HAP-1 (cell line): ENCODE measurements at regions not wholly inside any gene's neighbourhood (a gene's known extent, or its start where the extent isn't known, plus 50 kb on each side); places are given as distances from the start of the nearest gene placed in this dataset.

Experiments
- DNase-seq, 2 experiments: peaks; one replicate each; pipeline ENCODE4 v3.0.0-alpha.2; 2016 to 2020; ENCODE audit warnings: low spot score in 2 of 2
- H3K27me3 ChIP-seq: fragments of 250-450 bp; sonication (Bioruptor Pico); 2 replicates; pipeline ENCODE4 v1.5.1; 2020; ENCODE audit warnings: low read depth, mild to moderate bottlenecking, moderate library complexity
- H3K36me3 ChIP-seq: fragments of 250-450 bp; sonication (Bioruptor Pico); replicated peaks from 2 replicates; pipeline ENCODE4 v1.5.1; 2020; ENCODE audit warnings: mild to moderate bottlenecking
- H3K4me1 ChIP-seq: fragments of 250-450 bp; sonication (Bioruptor Pico); 2 replicates; pipeline ENCODE4 v1.5.1; 2020; ENCODE audit warnings: mild to moderate bottlenecking
- H3K4me3 ChIP-seq: fragments of 250-450 bp; sonication (Bioruptor Pico); 2 replicates; pipeline ENCODE4 v1.5.1; 2020; ENCODE audit warnings: mild to moderate bottlenecking, moderate library complexity
- H3K9me3 ChIP-seq: fragments of 250-450 bp; sonication (Bioruptor Pico); 2 replicates; pipeline ENCODE4 v1.5.1; 2020; ENCODE audit warnings: mild to moderate bottlenecking, moderate library complexity
- in situ Hi-C: fragments of 300-500 bp; cut with MboI; formaldehyde crosslinking; loops from 3 replicates; pipeline ENCODE4 v1.14.3; 2020; ENCODE audit warnings: low sequenced_read_pairs, inconsistent platforms, mixed read lengths

DNA sequence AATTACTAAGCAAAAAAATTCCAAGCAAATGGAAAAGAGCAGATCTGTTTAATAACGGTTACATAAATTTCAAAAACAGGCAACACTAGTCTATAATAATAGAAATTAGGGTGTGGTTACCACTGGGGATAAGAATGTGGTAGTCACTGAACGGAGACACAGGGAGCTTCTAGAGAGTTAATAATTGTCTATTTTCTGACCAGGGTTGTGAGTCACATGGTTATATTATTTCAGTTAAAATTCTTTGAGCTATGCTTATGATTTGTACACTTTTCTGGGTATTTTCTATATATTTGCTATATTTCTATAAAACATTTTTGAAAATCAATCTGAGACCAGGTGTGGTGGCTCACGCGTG, 433.9 kb upstream of the MAF start:
- Histone ChIP-seq H3K27me3 (no peaks in the 10 kb centered on the region), H3K36me3 (no peaks in the 10 kb centered on the region), H3K4me1 (peaks cover 8% of the 10 kb centered on the region), H3K9me3 (no peaks in the 10 kb centered on the region), H3K4me3 (no peak overlapping the region)
- DNase-seq = no peak
- in situ Hi-C loops = no loop called here

DNA sequence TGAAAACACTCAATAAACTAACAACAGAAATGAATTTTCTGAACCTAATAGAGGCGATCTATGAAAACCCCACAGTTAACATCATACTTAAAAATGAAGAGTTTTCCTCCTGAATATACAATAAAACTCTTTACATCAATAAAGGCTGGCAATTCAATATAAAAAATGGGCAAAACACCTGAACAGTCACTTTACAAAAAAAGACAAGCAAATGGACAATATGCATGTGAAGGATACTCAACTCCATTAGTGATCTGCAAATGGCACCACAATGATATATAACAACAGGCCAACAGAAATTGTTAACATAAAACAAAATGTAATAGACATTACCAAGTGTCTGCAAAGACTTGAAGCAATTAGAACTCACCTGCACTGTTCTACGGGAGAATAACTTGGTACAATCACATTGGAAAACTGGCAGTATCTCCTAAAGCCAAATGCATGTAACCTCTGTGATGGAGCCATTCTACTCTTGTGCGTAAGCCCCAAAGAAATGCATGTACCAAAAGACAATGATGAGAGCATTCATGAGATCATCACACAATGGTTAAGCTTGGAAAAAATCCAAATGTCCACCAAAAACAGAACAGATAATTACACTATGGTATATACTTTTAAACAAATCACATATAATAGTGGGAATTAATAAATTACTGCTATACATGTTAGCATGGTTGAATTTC, 433.4 kb upstream of the MAF start:
- Histone ChIP-seq H3K27me3 (no peaks in the 10 kb centered on the region), H3K4me3 (no peak overlapping the region), H3K4me1 (peaks cover 12% of the 10 kb centered on the region), H3K9me3 (no peaks in the 10 kb centered on the region), H3K36me3 (no peaks in the 10 kb centered on the region)
- in situ Hi-C loops = no loop called here
- no peak for DNase-seq

- H3K27me3 ChIP-seq = no peaks in the 10 kb centered on the region
- in situ Hi-C loops = no loop called here
- H3K9me3 ChIP-seq = no peaks in the 10 kb centered on the region
- peaks cover 28% of the 10 kb centered on the region for H3K4me1 ChIP-seq
- no peak overlapping the region for H3K4me3 ChIP-seq
- no peaks in the 10 kb centered on the region for H3K36me3 ChIP-seq
- no peak for DNase-seq
Observed at GRCh38 chr16:80029761-80030481, 429.4 kb upstream of the MAF start.

GRCh38 chr16:80029381-80029630, 428.8 kb upstream of the MAF start:
- Histone ChIP-seq H3K9me3 (no peaks in the 10 kb centered on the region), H3K4me1 (peaks cover 28% of the 10 kb centered on the region), H3K36me3 (no peaks in the 10 kb centered on the region), H3K4me3 (no peak overlapping the region), H3K27me3 (no peaks in the 10 kb centered on the region)
- in situ Hi-C loops = no loop called here
- DNase-seq = no peak

DNA sequence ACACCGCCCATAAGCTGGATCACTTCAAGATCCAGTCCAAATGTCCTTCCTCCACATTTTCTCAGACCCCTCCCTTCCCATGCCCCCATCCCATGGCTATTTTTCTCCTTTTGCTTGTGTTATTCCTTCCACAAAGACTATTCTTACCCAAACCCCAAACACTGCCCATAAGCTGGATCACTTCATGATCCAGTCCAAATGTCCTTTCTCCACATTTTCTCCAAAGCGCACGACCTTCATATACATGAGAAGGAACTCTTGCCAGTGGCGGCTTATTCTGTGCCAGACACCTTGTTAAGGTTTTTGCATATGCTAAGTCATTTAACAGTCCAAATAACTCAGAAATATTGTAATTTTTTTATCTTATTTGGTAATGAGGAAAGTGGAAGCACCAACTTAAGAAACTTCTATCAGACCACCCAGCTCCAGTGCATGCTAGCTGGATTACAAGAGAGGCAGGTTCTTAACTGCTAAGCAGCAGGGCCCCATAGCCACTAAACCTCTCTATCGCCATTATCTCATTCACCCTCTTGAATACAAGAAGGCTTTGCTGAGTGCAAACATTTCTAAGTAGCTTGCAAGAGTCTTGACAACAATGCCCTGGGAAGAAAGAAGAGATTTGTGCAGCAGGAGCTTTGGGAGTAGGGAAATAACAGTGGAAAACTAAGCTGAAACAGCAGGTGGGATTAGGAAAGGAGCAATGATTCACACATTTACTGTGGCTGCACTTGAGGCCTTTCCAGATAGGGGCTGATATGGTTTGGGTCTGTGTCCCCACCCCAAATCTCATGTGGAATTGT, 428.2 kb upstream of the MAF start:
- DNase-seq = peak; percentile 75 to 89
- Histone ChIP-seq H3K9me3 (no peaks in the 10 kb centered on the region), H3K4me1 (peaks cover 28% of the 10 kb centered on the region), H3K27me3 (no peaks in the 10 kb centered on the region), H3K4me3 (no peak overlapping the region), H3K36me3 (no peaks in the 10 kb centered on the region)
- in situ Hi-C loops = no loop called here

- H3K27me3 ChIP-seq = no peaks in the 10 kb centered on the region
- H3K4me3 ChIP-seq = no peak overlapping the region
- H3K9me3 ChIP-seq = no peaks in the 10 kb centered on the region
- in situ Hi-C loops = no loop called here
- H3K4me1 ChIP-seq = peaks cover 28% of the 10 kb centered on the region
- H3K36me3 ChIP-seq = no peaks in the 10 kb centered on the region
- peak; percentile 78 to 89 for DNase-seq
Observed at GRCh38 chr16:80027007-80027965, 426.7 kb upstream of the MAF start.

GRCh38 chr16:80025236-80025635, 424.7 kb upstream of the MAF start:
- DNase-seq = no peak
- Histone ChIP-seq H3K4me1 (peaks cover 28% of the 10 kb centered on the region), H3K36me3 (no peaks in the 10 kb centered on the region), H3K27me3 (no peaks in the 10 kb centered on the region), H3K4me3 (no peak overlapping the region), H3K9me3 (no peaks in the 10 kb centered on the region)
- in situ Hi-C loops = no loop called here

DNA sequence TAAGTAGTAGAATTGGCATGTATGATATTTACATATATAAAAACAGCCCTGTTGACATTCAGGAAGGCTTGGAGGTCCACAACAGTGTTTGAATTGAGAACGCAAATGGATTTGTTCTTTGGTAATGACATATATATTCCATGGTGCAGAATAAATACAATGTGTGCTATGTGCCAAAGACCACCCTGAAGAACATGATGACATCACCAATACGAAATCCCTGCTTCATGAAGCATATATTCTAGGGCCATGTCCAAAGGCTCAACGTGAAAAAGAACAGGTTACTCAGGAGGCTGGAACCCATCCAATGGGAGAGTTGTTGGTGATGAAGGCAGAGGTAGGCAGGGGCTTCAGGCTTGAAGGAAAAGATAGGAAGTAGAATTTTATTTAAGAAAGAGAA, 423.9 kb upstream of the MAF start:
- Histone ChIP-seq H3K36me3 (no peaks in the 10 kb centered on the region), H3K4me1 (peaks cover 20% of the 10 kb centered on the region), H3K4me3 (no peak overlapping the region), H3K9me3 (no peaks in the 10 kb centered on the region), H3K27me3 (no peaks in the 10 kb centered on the region)
- no peak for DNase-seq
- in situ Hi-C loops = no loop called here

DNA sequence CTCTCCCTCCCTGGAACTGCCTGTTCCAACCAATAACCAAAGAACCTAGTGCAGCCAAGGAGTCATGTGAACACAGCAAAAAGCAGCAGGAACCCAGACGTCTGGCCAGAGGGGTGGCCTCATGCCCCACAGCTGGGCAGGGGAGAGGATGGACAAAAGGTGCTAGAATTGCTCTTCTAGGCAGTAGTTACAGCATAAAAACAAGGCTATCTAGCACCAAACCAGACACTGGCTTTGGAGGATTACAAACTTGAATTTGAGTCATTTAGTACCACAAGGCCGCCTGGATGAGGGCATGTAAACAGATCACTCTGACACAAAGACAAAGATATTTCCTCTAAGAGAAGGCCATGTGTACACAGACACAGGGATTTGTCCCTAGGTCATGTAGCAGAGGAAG, 423.3 kb upstream of the MAF start:
- in situ Hi-C loops = no loop called here
- DNase-seq = no peak

GRCh38 chr16:80019395-80019794, 418.9 kb upstream of the MAF start:
- no peaks in the 10 kb centered on the region for H3K9me3 ChIP-seq
- no peaks in the 10 kb centered on the region for H3K36me3 ChIP-seq
- H3K4me1 ChIP-seq = no peaks in the 10 kb centered on the region
- no peak for DNase-seq
- no peak overlapping the region for H3K4me3 ChIP-seq
- H3K27me3 ChIP-seq = no peaks in the 10 kb centered on the region; the same call in 1 of the 2 replicates
- in situ Hi-C loops = no loop called here

More for the DNA sequence above, 423.3 kb upstream of the MAF start:
- Histone ChIP-seq H3K4me1 (peaks cover 16% of the 10 kb centered on the region), H3K9me3 (no peaks in the 10 kb centered on the region), H3K27me3 (no peaks in the 10 kb centered on the region), H3K4me3 (no peak overlapping the region), H3K36me3 (no peaks in the 10 kb centered on the region)

DNA sequence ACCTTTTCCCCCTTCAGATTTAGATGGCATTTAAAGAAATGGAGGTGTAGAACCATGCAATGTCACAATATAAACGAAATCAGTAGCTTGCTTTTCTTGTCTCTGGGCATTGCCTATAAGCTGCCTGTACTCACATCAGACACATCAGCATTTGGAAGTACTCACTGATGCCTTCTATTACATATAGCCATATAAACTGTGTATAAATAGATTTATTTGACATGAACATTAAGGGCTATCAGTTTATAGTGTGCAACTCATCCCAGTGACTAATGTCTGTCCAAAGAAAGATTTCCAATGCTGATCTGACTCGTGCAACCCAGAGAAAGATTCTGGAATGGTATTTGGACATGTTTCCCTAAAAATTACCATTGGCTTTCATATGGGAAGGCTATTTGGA, 417.9 kb upstream of the MAF start:
- DNase-seq = no peak
- Histone ChIP-seq H3K4me3 (no peak overlapping the region), H3K4me1 (no peaks in the 10 kb centered on the region), H3K27me3 (no peaks in the 10 kb centered on the region; the same call in 1 of the 2 replicates), H3K36me3 (no peaks in the 10 kb centered on the region), H3K9me3 (no peaks in the 10 kb centered on the region)
- in situ Hi-C loops = no loop called here

DNA sequence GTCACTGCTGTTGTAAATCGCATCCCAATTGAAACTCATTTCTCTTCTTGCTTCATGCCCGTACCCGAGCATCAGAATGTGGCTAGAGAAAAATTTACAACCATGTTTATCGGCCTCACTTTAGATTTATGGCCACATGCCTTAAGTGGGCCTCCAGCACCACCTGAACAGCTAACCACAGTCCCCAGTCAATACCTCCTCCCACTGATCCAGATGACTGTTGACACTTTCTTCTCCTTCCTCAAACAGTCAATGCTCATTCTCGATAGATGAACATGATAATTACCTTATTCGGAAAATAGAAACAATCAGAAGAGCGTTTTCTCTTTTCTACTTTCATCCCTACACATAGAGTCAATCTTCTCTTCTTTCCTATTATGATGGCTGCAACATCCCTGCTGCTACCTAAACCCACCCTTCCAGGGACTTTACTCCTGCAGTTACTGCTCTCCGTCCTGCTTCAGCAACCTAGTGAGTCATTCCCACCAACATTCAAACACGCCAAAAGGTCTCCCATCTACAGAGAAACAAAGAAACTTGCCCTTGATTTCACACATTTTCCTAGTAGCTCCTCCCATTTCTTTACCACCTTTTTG, 416.3 kb upstream of the MAF start:
- Histone ChIP-seq H3K9me3 (no peaks in the 10 kb centered on the region), H3K27me3 (no peaks in the 10 kb centered on the region; the same call in 1 of the 2 replicates), H3K4me3 (no peak overlapping the region), H3K36me3 (no peaks in the 10 kb centered on the region), H3K4me1 (no peaks in the 10 kb centered on the region)
- in situ Hi-C loops = no loop called here
- no peak for DNase-seq

DNA sequence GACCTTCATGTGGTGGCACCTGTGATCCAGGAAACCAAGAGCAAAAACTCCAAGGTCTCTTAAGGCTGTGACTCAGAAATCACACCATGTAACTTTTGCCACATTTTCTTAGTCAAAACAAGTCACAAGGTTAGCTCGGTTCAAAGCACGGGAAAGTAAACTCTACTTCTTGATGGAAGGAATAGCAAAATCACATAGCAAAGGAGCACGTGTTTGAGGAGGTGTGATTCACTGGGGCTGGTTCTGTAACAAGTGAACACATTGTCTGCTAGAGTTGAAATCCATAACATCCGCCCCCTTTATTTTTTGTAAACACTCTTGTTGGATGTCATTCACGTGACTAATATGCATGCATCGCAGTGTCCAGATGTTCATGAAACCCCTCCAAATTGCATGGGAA, 415.0 kb upstream of the MAF start:
- no peaks in the 10 kb centered on the region for H3K9me3 ChIP-seq
- H3K27me3 ChIP-seq = no peaks in the 10 kb centered on the region; the same call in 1 of the 2 replicates
- in situ Hi-C loops = no loop called here
- H3K4me1 ChIP-seq = no peaks in the 10 kb centered on the region
- H3K4me3 ChIP-seq = no peak overlapping the region
- H3K36me3 ChIP-seq = no peaks in the 10 kb centered on the region
- no peak for DNase-seq
